Keratinocyte (primary cell): ENCODE measurements at regions not wholly inside any gene's neighbourhood (a gene's known extent, or its start where the extent isn't known, plus 50 kb on each side); places are given as distances from the start of the nearest gene placed in this dataset.

Source experiments
- DNase-seq: peaks from one replicate; pipeline ENCODE4 v3.0.0-alpha.2; 2011; ENCODE audit warnings: low read depth, missing footprints, low spot score
- FAIRE-seq: peaks from 2 replicates; lab custom pipeline; 2011; peaks lifted over from hg19 to GRCh38; lab: Jason Lieb, UNC
- H2AFZ ChIP-seq: 2 replicates; pipeline ENCODE4 v1.6.0; 2012; ENCODE audit warnings: low read length, control low read depth, inconsistent platforms; ENCODE audit not compliant: control insufficient read depth
- H3K27ac ChIP-seq: 2 replicates; pipeline ENCODE4 v1.5.1; 2011; ENCODE audit warnings: low read length; ENCODE audit not compliant: control insufficient read depth, insufficient read depth
- H3K27me3 ChIP-seq: 3 replicates; pipeline ENCODE4 v1.6.0; 2011; ENCODE audit warnings: low read length; ENCODE audit not compliant: control insufficient read depth, insufficient read depth; ENCODE audit errors: extremely low read depth
- H3K36me3 ChIP-seq, 2 experiments: 2 replicates in 1 of 2; 3 replicates in 1 of 2; pipeline ENCODE4 v1.5.1; 2011; ENCODE audit warnings: low read length in 2 of 2, mild to moderate bottlenecking in 1 of 2; ENCODE audit not compliant: control insufficient read depth in 2 of 2, insufficient read depth in 2 of 2; ENCODE audit errors: extremely low read depth in 1 of 2
- H3K4me1 ChIP-seq: 3 replicates; pipeline ENCODE4 v1.5.1; 2011; ENCODE audit warnings: low read length; ENCODE audit not compliant: control insufficient read depth, insufficient read depth; ENCODE audit errors: extremely low read depth
- H3K4me2 ChIP-seq: 3 replicates; pipeline ENCODE4 v1.6.0; 2011; ENCODE audit warnings: low read depth, low read length; ENCODE audit not compliant: control insufficient read depth, insufficient read depth; ENCODE audit errors: extremely low read depth
- H3K4me3 ChIP-seq, 3 experiments: fragments of 200-600 bp in 1 of 3; sonication (generic) in 1 of 3; 2 replicates in 2 of 3; 3 replicates in 1 of 3; pipeline ENCODE4 v1.5.1; 2011 to 2016; ENCODE audit warnings: low read length in 3 of 3, mild to moderate bottlenecking in 3 of 3, control low read depth in 2 of 3, inconsistent platforms in 1 of 3, low read depth in 1 of 3, mixed read lengths in 1 of 3, mixed run types in 1 of 3, moderate library complexity in 1 of 3; ENCODE audit not compliant: control insufficient read depth in 2 of 3, insufficient read depth in 2 of 3; ENCODE audit errors: extremely low read depth in 1 of 3
- H3K79me2 ChIP-seq: 2 replicates; pipeline ENCODE4 v1.6.0; 2012; ENCODE audit warnings: low read length; ENCODE audit not compliant: control insufficient read depth, insufficient read depth
- H3K9ac ChIP-seq: 3 replicates; pipeline ENCODE4 v1.6.0; 2011; ENCODE audit warnings: low read length; ENCODE audit not compliant: control insufficient read depth, insufficient read depth; ENCODE audit errors: extremely low read depth
- H3K9me1 ChIP-seq: 3 replicates; pipeline ENCODE4 v1.6.0; 2011; ENCODE audit warnings: low read length; ENCODE audit not compliant: control insufficient read depth, insufficient read depth; ENCODE audit errors: extremely low read depth
- H3K9me3 ChIP-seq: 2 replicates; pipeline ENCODE4 v1.5.1; 2012; ENCODE audit warnings: low read depth, low read length; ENCODE audit not compliant: control insufficient read depth
- H4K20me1 ChIP-seq: 3 replicates; pipeline ENCODE4 v1.6.0; 2011; ENCODE audit warnings: low read length; ENCODE audit not compliant: control insufficient read depth, insufficient read depth; ENCODE audit errors: extremely low read depth
- CTCF ChIP-seq, 3 experiments: IDR thresholded peaks in 1 of 3; conservative IDR thresholded peaks in 1 of 3; optimal IDR thresholded peaks in 1 of 3; 2 replicates in 2 of 3; 3 replicates in 1 of 3; pipeline versions ENCODE3 to v1.5.1; 2011; ENCODE audit warnings: low read length in 3 of 3, mild to moderate bottlenecking in 3 of 3, moderate library complexity in 2 of 3, control low read depth in 1 of 3, inconsistent platforms in 1 of 3; ENCODE audit not compliant: insufficient read depth in 2 of 3; ENCODE audit errors: extremely low read depth in 1 of 3
- EZH2 ChIP-seq: IDR thresholded peaks from one replicate; pipeline ENCODE4 v1.6.1; 2012; ENCODE audit warnings: inconsistent platforms, mild to moderate bottlenecking, low read length, moderate library complexity
- dilution Hi-C: fragments of 300-500 bp; cut with MboI; formaldehyde crosslinking; loops from one replicate; pipeline ENCODE4 v1.7.0; 2020; ENCODE audit warnings: low sequenced_read_pairs; ENCODE audit not compliant: extremely low pct_ligation_motif_present

- no peak overlapping the region for H3K9ac ChIP-seq
- FAIRE-seq (no peak), DNase-seq (no peak)
- H3K27ac ChIP-seq, result no peak overlapping the region
- H2AFZ ChIP-seq, result no peak overlapping the region
- no peaks in the 10 kb centered on the region for H3K4me1 ChIP-seq
- no peak overlapping the region for H3K4me3 ChIP-seq
- TF ChIP-seq EZH2, result no peak
- TF ChIP-seq CTCF (optimal IDR thresholded peaks at IDR 0.05 in 1 of 3, IDR thresholded peaks at IDR 0.05 in 1 of 3, conservative IDR thresholded peaks at IDR 0.05 in 1 of 3; ENCODE audit: extremely low read depth in 1 of 3, insufficient read depth in 2 of 3, low read length in 3 of 3), result no peak
- H3K4me2 ChIP-seq, result no peak overlapping the region
- dilution Hi-C loops, result no loop called here
- no peaks in the 10 kb centered on the region for H4K20me1 ChIP-seq
- H3K27me3 ChIP-seq, result no peaks in the 10 kb centered on the region
- H3K9me3 ChIP-seq, result no peaks in the 10 kb centered on the region
- H3K79me2 ChIP-seq, result no peaks in the 10 kb centered on the region
- no peaks in the 10 kb centered on the region for H3K9me1 ChIP-seq
- H3K36me3 ChIP-seq, result no peaks in the 10 kb centered on the region
Measured at GRCh38 chr16:9308850-9309249, 217.4 kb downstream of the HAPSTR1 start.

GRCh38 chr16:9309844-9310243 lies 218.4 kb downstream of the HAPSTR1 start:
- dilution Hi-C loops, result no loop called here
- TF ChIP-seq EZH2, result no peak
- no peak for TF ChIP-seq CTCF (optimal IDR thresholded peaks at IDR 0.05 in 1 of 3, IDR thresholded peaks at IDR 0.05 in 1 of 3, conservative IDR thresholded peaks at IDR 0.05 in 1 of 3; ENCODE audit: extremely low read depth in 1 of 3, insufficient read depth in 2 of 3, low read length in 3 of 3)
- Histone ChIP-seq H3K9ac (no peak overlapping the region), H3K9me3 (peaks cover 2% of the 10 kb centered on the region), H3K9me1 (no peaks in the 10 kb centered on the region), H3K27me3 (no peaks in the 10 kb centered on the region), H2AFZ (no peak overlapping the region), H3K4me1 (no peaks in the 10 kb centered on the region), H3K27ac (no peak overlapping the region), H3K79me2 (no peaks in the 10 kb centered on the region), H3K4me3 (no peak overlapping the region), H4K20me1 (no peaks in the 10 kb centered on the region), H3K36me3 (no peaks in the 10 kb centered on the region), H3K4me2 (no peak overlapping the region)
- FAIRE-seq (no peak), DNase-seq (no peak)
